Peyer's patch (tissue), 4 donors: ENCODE measurements at regions not wholly inside any gene's neighbourhood (a gene's known extent, or its start where the extent isn't known, plus 50 kb on each side); places are given as distances from the start of the nearest gene placed in this dataset.

ENCODE experiments used
- DNase-seq, 3 donors: peaks; one replicate each; pipeline ENCODE4 v3.0.0-alpha.2; 2017 to 2019
- H3K27ac ChIP-seq, 4 donors: fragments of 200-600 bp; sonication (generic); one replicate each; pipeline ENCODE4 v1.5.1; 2016 to 2019
- H3K27me3 ChIP-seq, 2 donors: fragments of 200-600 bp; sonication (generic); one replicate each; pipeline ENCODE4 v1.5.1; 2019
- H3K36me3 ChIP-seq, 3 donors: fragments of 200-600 bp; sonication (generic); one replicate each; pipeline ENCODE4 v1.5.1; 2016 to 2019
- H3K4me1 ChIP-seq, 4 donors: fragments of 200-600 bp; sonication (generic); one replicate each; pipeline ENCODE4 v1.5.1; 2016 to 2019
- H3K4me3 ChIP-seq, 4 donors: fragments of 200-600 bp; sonication (generic); 1 replicate in 3 of 4; 2 replicates in 1 of 4; pipeline ENCODE4 v1.5.1; 2016 to 2019; ENCODE audit warnings: mild to moderate bottlenecking in 1 of 4
- H3K9me3 ChIP-seq, 4 donors: fragments of 200-600 bp; sonication (generic); one replicate each; pipeline ENCODE4 v1.5.1; 2016 to 2019; ENCODE audit warnings: mild to moderate bottlenecking in 1 of 4
- CTCF ChIP-seq, 6 experiments: fragments of 450-650 bp in 4 of 6; fragments of 200-600 bp in 2 of 6; sonication (generic) in 1 of 6; IDR thresholded peaks; one replicate each; pipeline ENCODE4 v1.5.1; 2017 to 2019; ENCODE audit warnings: antibody characterized with exemption in 6 of 6, mild to moderate bottlenecking in 3 of 6, moderate library complexity in 1 of 6
- POLR2A ChIP-seq, 2 donors: fragments of 450-650 bp; IDR thresholded peaks; one replicate each; pipeline ENCODE4 v1.5.1; 2017; ENCODE audit warnings: antibody characterized with exemption in 2 of 2, mild to moderate bottlenecking in 2 of 2, moderate library complexity in 2 of 2

DNA sequence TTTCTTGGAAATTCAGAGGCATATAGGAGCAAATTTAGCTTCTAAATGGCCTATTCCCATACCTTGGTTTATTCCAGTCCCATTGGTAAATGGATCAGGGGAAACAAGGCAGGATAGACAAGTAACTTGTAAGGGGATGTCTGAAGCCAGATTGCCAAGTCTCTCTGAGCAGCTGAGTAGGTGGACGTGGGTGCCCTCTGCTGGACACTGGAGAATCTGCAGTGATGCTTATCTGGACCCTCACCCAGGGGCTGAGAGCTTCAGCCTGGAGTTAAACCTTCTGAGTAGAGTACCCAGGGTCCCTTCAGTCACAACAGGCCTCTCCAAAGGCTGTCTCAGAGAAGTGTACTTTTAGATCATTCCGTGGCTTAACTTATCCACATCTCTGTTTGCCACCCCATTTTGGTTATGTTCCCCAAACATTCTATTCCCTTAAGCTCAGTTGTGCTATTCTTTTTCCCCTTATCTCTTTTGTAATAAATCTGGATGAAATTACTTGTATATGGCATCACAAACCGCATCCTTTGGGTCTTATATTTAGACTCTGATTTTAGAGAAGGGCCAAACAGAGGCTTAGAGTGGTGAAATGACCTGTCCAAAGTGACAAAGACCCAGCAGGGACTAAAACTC is 218.3 kb upstream of the GLRA1 start:
- Histone ChIP-seq H3K4me1 (no peaks in the 10 kb centered on the region), H3K27ac (no peak overlapping the region), H3K36me3 (no peaks in the 10 kb centered on the region), H3K4me3 (no peak overlapping the region), H3K27me3 (no peaks in the 10 kb centered on the region), H3K9me3 (no peaks in the 10 kb centered on the region)
- TF ChIP-seq POLR2A (IDR thresholded peaks at IDR 0.05) (no peak), CTCF (IDR thresholded peaks at IDR 0.05) (peak; percentile 17 to 77 (median 60))
- peak in 2 of 3 donors; percentile 29 to 72 for DNase-seq

DNA sequence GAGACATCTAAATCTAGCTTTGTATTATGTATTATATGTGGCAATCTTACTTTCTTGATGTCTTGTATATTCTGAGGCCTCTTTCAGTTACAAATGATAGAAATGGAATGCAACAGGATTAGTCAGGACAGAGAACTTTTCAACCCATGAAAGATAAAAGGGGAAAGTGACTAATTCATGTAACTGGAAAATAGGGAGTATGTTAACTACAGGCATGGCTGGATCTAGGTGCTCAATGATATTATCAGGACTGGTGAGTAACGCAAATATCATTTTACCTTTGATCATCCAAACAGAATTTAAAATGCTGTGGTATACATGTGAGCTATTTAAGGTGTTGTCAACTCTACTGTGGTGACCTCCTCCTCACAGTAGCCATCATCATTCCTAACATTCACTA is 215.7 kb upstream of the GLRA1 start:
- H3K4me3 ChIP-seq, result no peak overlapping the region
- H3K36me3 ChIP-seq, result no peaks in the 10 kb centered on the region
- no peak overlapping the region for H3K27ac ChIP-seq
- DNase-seq, result no peak
- no peaks in the 10 kb centered on the region for H3K9me3 ChIP-seq
- no peaks in the 10 kb centered on the region for H3K27me3 ChIP-seq
- no peaks in the 10 kb centered on the region for H3K4me1 ChIP-seq
- no peak for TF ChIP-seq CTCF (IDR thresholded peaks at IDR 0.05)
- no peak for TF ChIP-seq POLR2A (IDR thresholded peaks at IDR 0.05)

DNA sequence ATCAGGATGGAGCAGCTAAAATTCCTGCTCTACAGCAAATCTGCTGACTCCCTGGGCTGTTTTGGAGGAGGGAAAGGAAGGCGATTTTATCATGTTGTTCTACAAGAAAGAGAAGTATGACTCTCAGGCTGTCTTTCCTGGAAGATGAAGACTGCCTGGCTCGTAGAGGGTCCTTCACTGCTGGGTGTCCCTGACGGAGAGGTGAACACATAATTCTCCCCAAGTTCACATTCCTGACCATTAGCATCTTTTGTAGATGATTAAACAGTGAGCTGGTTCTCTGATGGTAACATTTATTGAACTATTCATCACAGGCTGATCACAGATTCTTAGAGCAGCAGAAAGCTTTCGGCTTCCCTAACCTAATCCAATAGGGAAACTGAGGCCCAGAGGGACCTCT is 212.4 kb upstream of the GLRA1 start:
- H3K9me3 ChIP-seq, result no peaks in the 10 kb centered on the region
- no peak overlapping the region for H3K4me3 ChIP-seq
- DNase-seq, result no peak
- H3K27me3 ChIP-seq, result no peaks in the 10 kb centered on the region
- H3K4me1 ChIP-seq, result no peaks in the 10 kb centered on the region
- no peak overlapping the region for H3K27ac ChIP-seq
- H3K36me3 ChIP-seq, result no peaks in the 10 kb centered on the region
- TF ChIP-seq POLR2A (IDR thresholded peaks at IDR 0.05), result no peak
- no peak for TF ChIP-seq CTCF (IDR thresholded peaks at IDR 0.05)

GRCh38 chr5:152136321-152136720 is 211.7 kb upstream of the GLRA1 start:
- Histone ChIP-seq H3K4me3 (no peak overlapping the region), H3K27me3 (no peaks in the 10 kb centered on the region), H3K27ac (no peak overlapping the region), H3K4me1 (no peaks in the 10 kb centered on the region), H3K36me3 (no peaks in the 10 kb centered on the region), H3K9me3 (no peaks in the 10 kb centered on the region)
- TF ChIP-seq POLR2A (IDR thresholded peaks at IDR 0.05), result no peak
- no peak for TF ChIP-seq CTCF (IDR thresholded peaks at IDR 0.05)
- DNase-seq, result no peak

DNA sequence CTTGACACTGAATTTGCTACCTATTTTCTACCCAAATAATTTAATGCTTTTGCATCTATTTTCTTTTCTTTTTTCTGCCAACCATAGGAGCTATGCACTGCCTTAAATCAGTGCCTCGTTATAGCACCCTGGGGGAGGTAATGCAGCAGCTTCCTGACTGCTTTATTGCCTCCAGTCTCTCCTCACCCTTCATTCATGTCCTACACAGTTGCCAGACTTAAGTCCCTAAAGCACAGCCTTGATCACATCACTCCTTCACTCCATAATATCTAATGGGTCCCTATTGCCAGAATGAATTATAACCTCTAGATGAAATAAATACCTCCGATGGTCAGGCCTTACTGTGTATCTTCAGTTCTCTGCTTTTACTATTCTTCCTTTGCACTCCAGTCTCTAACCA is 211.2 kb upstream of the GLRA1 start:
- no peak for TF ChIP-seq CTCF (IDR thresholded peaks at IDR 0.05)
- TF ChIP-seq POLR2A (IDR thresholded peaks at IDR 0.05), result no peak

More for the DNA sequence above, 211.2 kb upstream of the GLRA1 start:
- H3K27ac ChIP-seq, result no peak overlapping the region
- H3K4me1 ChIP-seq, result no peaks in the 10 kb centered on the region
- H3K4me3 ChIP-seq, result no peak overlapping the region
- no peaks in the 10 kb centered on the region for H3K9me3 ChIP-seq
- DNase-seq, result no peak
- H3K36me3 ChIP-seq, result no peaks in the 10 kb centered on the region
- H3K27me3 ChIP-seq, result no peaks in the 10 kb centered on the region
